H1 (cell line): ENCODE measurements at regions not wholly inside any gene's neighbourhood (a gene's known extent, or its start where the extent isn't known, plus 50 kb on each side); places are given as distances from the start of the nearest gene placed in this dataset.

Source experiments
- CTCF ChIP-seq, 3 experiments: IDR thresholded peaks; 1 replicate in 2 of 3; 2 replicates in 1 of 3; pipeline versions ENCODE4 v1.5.1 to v1.6.1; 2011; ENCODE audit warnings: low read length in 3 of 3, mild to moderate bottlenecking in 3 of 3, inconsistent platforms in 2 of 3, low read depth in 1 of 3, moderate library complexity in 1 of 3; ENCODE audit not compliant: insufficient read depth in 1 of 3; ENCODE audit errors: control extremely low read depth in 1 of 3
- SP2 ChIP-seq: IDR thresholded peaks from 2 replicates; pipeline ENCODE4 v1.6.1; 2012; ENCODE audit warnings: mild to moderate bottlenecking, low read length, inconsistent platforms
- SUZ12 ChIP-seq: fragments of 200-600 bp; sonication (generic); IDR thresholded peaks from 2 replicates; pipeline ENCODE4 v1.6.1; 2012; ENCODE audit warnings: mild to moderate bottlenecking, inconsistent platforms, low read length, moderate library complexity, mixed read lengths

- TF ChIP-seq CTCF (IDR thresholded peaks at IDR 0.05; ENCODE audit: control extremely low read depth in 1 of 3, insufficient read depth in 1 of 3, low read depth in 1 of 3, low read length in 3 of 3) (no peak), SP2 (no peak), SUZ12 (no peak)
Observed at GRCh38 chr18:57278933-57279332, 73.4 kb upstream of the ST8SIA3 start (continued).
